ENCODE measurements at regions not wholly inside any gene's neighbourhood (a gene's known extent, or its start where the extent isn't known, plus 50 kb on each side); places are given as distances from the start of the nearest gene placed in this dataset.

DNA sequence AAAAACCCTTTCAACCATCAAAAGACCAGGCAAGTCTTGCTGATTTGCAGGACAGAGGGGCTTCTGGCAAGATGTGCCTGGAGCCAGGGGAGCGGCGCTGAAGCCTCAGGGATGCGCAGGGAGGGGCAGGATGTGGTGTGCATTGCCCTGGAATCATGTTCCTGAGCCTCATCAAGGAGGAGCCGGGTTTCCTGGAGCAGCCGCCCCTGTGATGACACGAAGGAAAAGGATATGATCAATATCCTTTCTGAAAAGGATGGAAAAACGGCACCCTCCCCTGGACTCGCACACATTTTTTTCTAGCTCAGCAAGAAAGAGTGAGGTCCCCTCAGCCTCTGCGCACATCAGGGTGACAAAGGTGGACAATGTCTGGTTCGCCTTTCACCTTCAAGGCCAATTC, 173.1 kb upstream of the SSTR4 start:
- TF ChIP-seq, protein P1, sequence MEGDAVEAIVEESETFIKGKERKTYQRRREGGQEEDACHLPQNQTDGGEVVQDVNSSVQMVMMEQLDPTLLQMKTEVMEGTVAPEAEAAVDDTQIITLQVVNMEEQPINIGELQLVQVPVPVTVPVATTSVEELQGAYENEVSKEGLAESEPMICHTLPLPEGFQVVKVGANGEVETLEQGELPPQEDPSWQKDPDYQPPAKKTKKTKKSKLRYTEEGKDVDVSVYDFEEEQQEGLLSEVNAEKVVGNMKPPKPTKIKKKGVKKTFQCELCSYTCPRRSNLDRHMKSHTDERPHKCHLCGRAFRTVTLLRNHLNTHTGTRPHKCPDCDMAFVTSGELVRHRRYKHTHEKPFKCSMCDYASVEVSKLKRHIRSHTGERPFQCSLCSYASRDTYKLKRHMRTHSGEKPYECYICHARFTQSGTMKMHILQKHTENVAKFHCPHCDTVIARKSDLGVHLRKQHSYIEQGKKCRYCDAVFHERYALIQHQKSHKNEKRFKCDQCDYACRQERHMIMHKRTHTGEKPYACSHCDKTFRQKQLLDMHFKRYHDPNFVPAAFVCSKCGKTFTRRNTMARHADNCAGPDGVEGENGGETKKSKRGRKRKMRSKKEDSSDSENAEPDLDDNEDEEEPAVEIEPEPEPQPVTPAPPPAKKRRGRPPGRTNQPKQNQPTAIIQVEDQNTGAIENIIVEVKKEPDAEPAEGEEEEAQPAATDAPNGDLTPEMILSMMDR (IDR thresholded peaks at IDR 0.05): no peak
- TF ChIP-seq POLR2AphosphoS5 (IDR thresholded peaks at IDR 0.05) (no peak), POLR2A (IDR thresholded peaks at IDR 0.05) (no peak)

Measured in prostate gland (tissue), 2 donors.